T-helper 2 cell treated with Interferon-gamma antibody and Interleukin-4, amounts not matched to agents 5 μg/mL and 100 μg/mL, for 36 hours (primary cell): ENCODE measurements at regions not wholly inside any gene's neighbourhood (a gene's known extent, or its start where the extent isn't known, plus 50 kb on each side); places are given as distances from the start of the nearest gene placed in this dataset.

ENCODE experiments used
- DNase-seq: peaks from one replicate; pipeline ENCODE4 v3.0.0; 2021; ENCODE audit warnings: low spot score
- H3K27ac Mint-ChIP-seq: one replicate; pipeline ENCODE4 v1.8.0; 2021; ENCODE audit warnings: mild to moderate bottlenecking, mixed read lengths
- H3K27me3 Mint-ChIP-seq: one replicate; pipeline ENCODE4 v1.8.0; 2021; ENCODE audit warnings: low read depth, mixed read lengths
- H3K36me3 Mint-ChIP-seq: one replicate; pipeline ENCODE4 v1.8.0; 2021; ENCODE audit warnings: low read depth, mixed read lengths
- H3K4me1 Mint-ChIP-seq: one replicate; pipeline ENCODE4 v1.8.0; 2021; ENCODE audit warnings: low read depth, mixed read lengths
- H3K4me3 Mint-ChIP-seq: one replicate; pipeline ENCODE4 v1.8.0; 2022; ENCODE audit warnings: mild to moderate bottlenecking, moderate library complexity, mixed read lengths
- H3K9me3 Mint-ChIP-seq: one replicate; pipeline ENCODE4 v1.8.0; 2021; ENCODE audit warnings: mixed read lengths

- Mint-ChIP-seq H3K27me3 (peaks cover 9% of the 10 kb centered on the region), H3K27ac (no peak overlapping the region), H3K36me3 (no peaks in the 10 kb centered on the region)
Observed at GRCh38 chr9:1353291-1353690, 303.1 kb downstream of the DMRT2 start.

GRCh38 chr9:1354086-1354485 lies 303.9 kb downstream of the DMRT2 start:
- Mint-ChIP-seq H3K4me1 (no peaks in the 10 kb centered on the region), H3K27ac (no peak overlapping the region), H3K4me3 (no peak overlapping the region), H3K36me3 (no peaks in the 10 kb centered on the region), H3K27me3 (peaks cover 16% of the 10 kb centered on the region), H3K9me3 (no peaks in the 10 kb centered on the region)
- no peak for DNase-seq

More at GRCh38 chr9:1353291-1353690, 303.1 kb downstream of the DMRT2 start:
- DNase-seq, result no peak
- Mint-ChIP-seq H3K4me1 (no peaks in the 10 kb centered on the region), H3K9me3 (no peaks in the 10 kb centered on the region), H3K4me3 (no peak overlapping the region)

GRCh38 chr9:1354606-1355005 lies 304.4 kb downstream of the DMRT2 start:
- H3K4me3 Mint-ChIP-seq, result no peak overlapping the region
- H3K4me1 Mint-ChIP-seq, result no peaks in the 10 kb centered on the region
- H3K9me3 Mint-ChIP-seq, result no peaks in the 10 kb centered on the region
- H3K27me3 Mint-ChIP-seq, result peaks cover 16% of the 10 kb centered on the region
- no peak for DNase-seq
- no peaks in the 10 kb centered on the region for H3K36me3 Mint-ChIP-seq
- no peak overlapping the region for H3K27ac Mint-ChIP-seq

GRCh38 chr9:1355656-1356055 lies 305.5 kb downstream of the DMRT2 start:
- Mint-ChIP-seq H3K36me3 (no peaks in the 10 kb centered on the region), H3K27ac (no peak overlapping the region), H3K4me3 (no peak overlapping the region), H3K27me3 (peaks cover 16% of the 10 kb centered on the region), H3K9me3 (no peaks in the 10 kb centered on the region), H3K4me1 (no peaks in the 10 kb centered on the region)
- DNase-seq, result no peak

GRCh38 chr9:1362845-1363244 lies 312.7 kb downstream of the DMRT2 start:
- H3K9me3 Mint-ChIP-seq, result peaks cover 15% of the 10 kb centered on the region
- no peak for DNase-seq
- H3K4me3 Mint-ChIP-seq, result no peak overlapping the region
- peaks cover 12% of the 10 kb centered on the region for H3K27me3 Mint-ChIP-seq
- peaks cover 13% of the 10 kb centered on the region for H3K4me1 Mint-ChIP-seq
- H3K36me3 Mint-ChIP-seq, result peaks cover 1% of the 10 kb centered on the region
- H3K27ac Mint-ChIP-seq, result no peak overlapping the region

GRCh38 chr9:1366276-1366675 lies 316.1 kb downstream of the DMRT2 start:
- Mint-ChIP-seq H3K27ac (peak overlapping the region; percentile 86), H3K9me3 (peaks cover 15% of the 10 kb centered on the region), H3K27me3 (peaks cover 4% of the 10 kb centered on the region), H3K4me3 (peak overlapping the region; percentile 51), H3K36me3 (peaks cover 1% of the 10 kb centered on the region), H3K4me1 (peaks cover 13% of the 10 kb centered on the region)
- DNase-seq, result no peak

- Mint-ChIP-seq H3K4me1 (peaks cover 13% of the 10 kb centered on the region), H3K4me3 (no peak overlapping the region), H3K27me3 (peaks cover 8% of the 10 kb centered on the region), H3K27ac (no peak overlapping the region), H3K9me3 (peaks cover 6% of the 10 kb centered on the region), H3K36me3 (no peaks in the 10 kb centered on the region)
- no peak for DNase-seq
Observed at GRCh38 chr9:1369297-1369696, 319.1 kb downstream of the DMRT2 start.

GRCh38 chr9:1373445-1373844 lies 323.3 kb downstream of the DMRT2 start:
- peaks cover 8% of the 10 kb centered on the region for H3K27me3 Mint-ChIP-seq
- no peak for DNase-seq
- H3K4me3 Mint-ChIP-seq, result no peak overlapping the region
- no peaks in the 10 kb centered on the region for H3K36me3 Mint-ChIP-seq
- H3K4me1 Mint-ChIP-seq, result no peaks in the 10 kb centered on the region
- no peaks in the 10 kb centered on the region for H3K9me3 Mint-ChIP-seq
- no peak overlapping the region for H3K27ac Mint-ChIP-seq

- Mint-ChIP-seq H3K27ac (no peak overlapping the region), H3K36me3 (no peaks in the 10 kb centered on the region), H3K4me3 (no peak overlapping the region), H3K27me3 (no peaks in the 10 kb centered on the region), H3K9me3 (no peaks in the 10 kb centered on the region), H3K4me1 (no peaks in the 10 kb centered on the region)
- DNase-seq, result no peak
Observed at GRCh38 chr9:1383899-1384455, 333.8 kb downstream of the DMRT2 start.

- Mint-ChIP-seq H3K9me3 (no peaks in the 10 kb centered on the region), H3K27me3 (no peaks in the 10 kb centered on the region), H3K36me3 (no peaks in the 10 kb centered on the region), H3K4me3 (no peak overlapping the region), H3K4me1 (no peaks in the 10 kb centered on the region), H3K27ac (no peak overlapping the region)
- DNase-seq, result no peak
Observed at GRCh38 chr9:1384816-1385215, 334.7 kb downstream of the DMRT2 start.

- Mint-ChIP-seq H3K4me3 (no peak overlapping the region), H3K27me3 (no peaks in the 10 kb centered on the region), H3K4me1 (no peaks in the 10 kb centered on the region), H3K27ac (no peak overlapping the region), H3K36me3 (no peaks in the 10 kb centered on the region), H3K9me3 (no peaks in the 10 kb centered on the region)
- DNase-seq, result no peak
Observed at GRCh38 chr9:1386420-1386819, 336.3 kb downstream of the DMRT2 start.

- Mint-ChIP-seq H3K27ac (no peak overlapping the region), H3K27me3 (no peaks in the 10 kb centered on the region), H3K9me3 (no peaks in the 10 kb centered on the region), H3K36me3 (no peaks in the 10 kb centered on the region), H3K4me3 (no peak overlapping the region), H3K4me1 (no peaks in the 10 kb centered on the region)
- DNase-seq, result no peak
Observed at GRCh38 chr9:1388216-1388615, 338.1 kb downstream of the DMRT2 start.

- H3K36me3 Mint-ChIP-seq, result no peaks in the 10 kb centered on the region
- no peaks in the 10 kb centered on the region for H3K27me3 Mint-ChIP-seq
- H3K4me3 Mint-ChIP-seq, result no peak overlapping the region
- H3K9me3 Mint-ChIP-seq, result no peaks in the 10 kb centered on the region
- no peaks in the 10 kb centered on the region for H3K4me1 Mint-ChIP-seq
- DNase-seq, result no peak
- H3K27ac Mint-ChIP-seq, result no peak overlapping the region
Observed at GRCh38 chr9:1400983-1401382, 350.8 kb downstream of the DMRT2 start.

GRCh38 chr9:1404940-1405339 lies 354.8 kb downstream of the DMRT2 start:
- Mint-ChIP-seq H3K9me3 (no peaks in the 10 kb centered on the region), H3K27ac (no peak overlapping the region), H3K27me3 (no peaks in the 10 kb centered on the region), H3K36me3 (no peaks in the 10 kb centered on the region), H3K4me1 (no peaks in the 10 kb centered on the region), H3K4me3 (no peak overlapping the region)
- DNase-seq, result no peak

- Mint-ChIP-seq H3K4me3 (no peak overlapping the region), H3K27ac (no peak overlapping the region), H3K36me3 (no peaks in the 10 kb centered on the region), H3K9me3 (no peaks in the 10 kb centered on the region), H3K27me3 (peaks cover 2% of the 10 kb centered on the region), H3K4me1 (peaks cover 2% of the 10 kb centered on the region)
- DNase-seq, result no peak
Observed at GRCh38 chr9:1411826-1412225, 361.7 kb downstream of the DMRT2 start.
